ENCODE measurements at regions not wholly inside any gene's neighbourhood (a gene's known extent, or its start where the extent isn't known, plus 50 kb on each side); places are given as distances from the start of the nearest gene placed in this dataset.

- TF ChIP-seq CTCF (IDR thresholded peaks at IDR 0.05; ENCODE audit: insufficient read depth, low read length, poor library complexity, severe bottlenecking) (no peak), EZH2phosphoT487 (conservative IDR thresholded peaks at IDR 0.05; ENCODE audit: low read length) (no peak)
Measured at GRCh38 chr12:61911113-61911512, 349.1 kb upstream of the USP15 start.
